Ascending aorta (tissue), 2 donors: ENCODE measurements at regions not wholly inside any gene's neighbourhood (a gene's known extent, or its start where the extent isn't known, plus 50 kb on each side); places are given as distances from the start of the nearest gene placed in this dataset.

ENCODE experiments used
- DNase-seq, 2 donors: peaks; one replicate each; pipeline ENCODE4 v3.0.0-alpha.2; 2019; ENCODE audit warnings: low spot score in 2 of 2
- H3K27ac ChIP-seq, 2 donors: fragments of 200-600 bp; sonication (generic); one replicate each; pipeline ENCODE4 v1.5.1; 2016 to 2017; ENCODE audit warnings: mild to moderate bottlenecking in 1 of 2
- H3K27me3 ChIP-seq: fragments of 200-600 bp; sonication (generic); one replicate; pipeline ENCODE4 v1.5.1; 2017
- H3K36me3 ChIP-seq, 2 donors: fragments of 200-600 bp; sonication (generic); one replicate each; pipeline ENCODE4 v1.5.1; 2016
- H3K4me1 ChIP-seq, 2 donors: fragments of 200-600 bp; sonication (generic); one replicate each; pipeline ENCODE4 v1.5.1; 2016 to 2017; ENCODE audit warnings: mild to moderate bottlenecking in 1 of 2
- H3K4me3 ChIP-seq, 2 donors: fragments of 200-600 bp; sonication (generic); one replicate each; pipeline ENCODE4 v1.5.1; 2016 to 2017; ENCODE audit warnings: mild to moderate bottlenecking in 1 of 2
- H3K9me3 ChIP-seq, 2 donors: fragments of 200-600 bp; sonication (generic); one replicate each; pipeline ENCODE4 v1.5.1; 2016
- CTCF ChIP-seq, 3 experiments: fragments of 200-600 bp in 2 of 3; fragments of 450-650 bp in 1 of 3; sonication (generic) in 2 of 3; IDR thresholded peaks; one replicate each; pipeline ENCODE4 v1.5.1; 2016 to 2019; ENCODE audit warnings: antibody characterized with exemption in 3 of 3, mild to moderate bottlenecking in 1 of 3, moderate library complexity in 1 of 3
- intact Hi-C: fragments of 100-400 bp; cut with DNase I; formaldehyde crosslinking; loops from one replicate; pipeline ENCODE4 v1.15.1; 2023

GRCh38 chr10:2893991-2894390 lies 173.4 kb upstream of the PFKP start:
- intact Hi-C loops = no loop called here
- Histone ChIP-seq H3K36me3 (no peaks in the 10 kb centered on the region), H3K27me3 (no peaks in the 10 kb centered on the region), H3K4me3 (no peak overlapping the region), H3K9me3 (no peaks in the 10 kb centered on the region), H3K27ac (no peak overlapping the region), H3K4me1 (no peaks in the 10 kb centered on the region)
- no peak for DNase-seq
- no peak for TF ChIP-seq CTCF (IDR thresholded peaks at IDR 0.05)

- DNase-seq = no peak
- intact Hi-C loops = no loop called here
- no peaks in the 10 kb centered on the region for H3K27me3 ChIP-seq
- H3K27ac ChIP-seq = no peak overlapping the region
- H3K36me3 ChIP-seq = no peaks in the 10 kb centered on the region
- no peaks in the 10 kb centered on the region for H3K4me1 ChIP-seq
- H3K9me3 ChIP-seq = no peaks in the 10 kb centered on the region
- no peak for TF ChIP-seq CTCF (IDR thresholded peaks at IDR 0.05)
- H3K4me3 ChIP-seq = no peak overlapping the region
Observed at GRCh38 chr10:2893158-2893845, 174.0 kb upstream of the PFKP start.

GRCh38 chr10:2891770-2892124 lies 175.6 kb upstream of the PFKP start:
- no peak for TF ChIP-seq CTCF (IDR thresholded peaks at IDR 0.05)
- Histone ChIP-seq H3K27ac (no peak overlapping the region), H3K36me3 (no peaks in the 10 kb centered on the region), H3K4me3 (no peak overlapping the region), H3K4me1 (no peaks in the 10 kb centered on the region), H3K9me3 (no peaks in the 10 kb centered on the region), H3K27me3 (no peaks in the 10 kb centered on the region)
- DNase-seq = no peak
- intact Hi-C loops = no loop called here

- H3K36me3 ChIP-seq = no peaks in the 10 kb centered on the region
- no peak for TF ChIP-seq CTCF (IDR thresholded peaks at IDR 0.05)
- no peak overlapping the region for H3K4me3 ChIP-seq
- no peaks in the 10 kb centered on the region for H3K4me1 ChIP-seq
- H3K27ac ChIP-seq = no peak overlapping the region
- no peak for DNase-seq
- no peaks in the 10 kb centered on the region for H3K27me3 ChIP-seq
- H3K9me3 ChIP-seq = no peaks in the 10 kb centered on the region
- intact Hi-C loops = no loop called here
Observed at GRCh38 chr10:2891073-2891769, 176.1 kb upstream of the PFKP start.

- no peaks in the 10 kb centered on the region for H3K9me3 ChIP-seq
- TF ChIP-seq CTCF (IDR thresholded peaks at IDR 0.05) = no peak
- H3K27ac ChIP-seq = no peak overlapping the region
- no peaks in the 10 kb centered on the region for H3K4me1 ChIP-seq
- no peaks in the 10 kb centered on the region for H3K36me3 ChIP-seq
- no peak overlapping the region for H3K4me3 ChIP-seq
- intact Hi-C loops = no loop called here
- DNase-seq = no peak
- H3K27me3 ChIP-seq = no peaks in the 10 kb centered on the region
Observed at GRCh38 chr10:2890093-2890492, 177.3 kb upstream of the PFKP start.
